ENCODE measurements at regions not wholly inside any gene's neighbourhood (a gene's known extent, or its start where the extent isn't known, plus 50 kb on each side); places are given as distances from the start of the nearest gene placed in this dataset.
A peak's percentile ranks its signal among the peaks of the same experiment; 100 is the strongest.

DNA sequence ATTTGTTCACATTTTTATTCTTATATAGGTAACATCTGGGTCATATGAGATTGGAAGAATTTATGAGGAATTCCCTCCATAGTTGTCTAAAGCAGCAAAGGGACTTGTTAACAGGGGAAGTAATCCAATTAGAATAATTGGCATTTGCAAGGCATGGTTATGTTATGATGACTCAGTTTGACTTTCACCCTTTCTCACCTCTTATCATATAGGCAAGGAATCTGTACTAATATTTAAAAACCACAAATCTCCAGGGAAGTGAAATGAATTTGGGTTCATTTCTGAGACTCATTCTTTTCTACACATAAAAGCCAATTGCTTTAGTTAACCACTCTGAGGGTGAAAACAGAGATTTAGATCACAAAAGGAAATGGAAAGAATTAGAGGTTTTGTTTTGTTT is 281.5 kb upstream of the DKK2 start:
- H2AFZ ChIP-seq (ENCODE audit: insufficient read depth, low read length, poor library complexity): no peak overlapping the region
- no peak overlapping the region for H4K12ac ChIP-seq (ENCODE audit: low read depth, low read length)
- no peak overlapping the region for H3K18ac ChIP-seq (ENCODE audit: low read length)
- no peak overlapping the region for H3K4me2 ChIP-seq (ENCODE audit: low read length)
- H3K4me3 ChIP-seq (ENCODE audit: low read depth, low read length): no peak overlapping the region
- no peak overlapping the region for H4K91ac ChIP-seq (ENCODE audit: low read depth, low read length)
- H3K4me1 ChIP-seq (ENCODE audit: control insufficient read depth in 1 of 2, insufficient read depth in 2 of 2, low read length in 2 of 2): no peaks in the 10 kb centered on the region
- no peak overlapping the region for H2BK5ac ChIP-seq (ENCODE audit: low read depth, low read length, poor library complexity)
- no peaks in the 10 kb centered on the region for H3K27me3 ChIP-seq (ENCODE audit: insufficient read depth, low read length)
- no peak overlapping the region for H3K27ac ChIP-seq (ENCODE audit: low read depth, low read length)
- H3K4ac ChIP-seq (ENCODE audit: low read depth, low read length): no peak overlapping the region
- H2BK120ac ChIP-seq (ENCODE audit: insufficient read depth, low read length, poor library complexity): no peak overlapping the region
- H2AK5ac ChIP-seq (ENCODE audit: low read length): no peak overlapping the region
- H4K8ac ChIP-seq (ENCODE audit: low read depth, low read length): no peak overlapping the region
- H3K9me3 ChIP-seq (ENCODE audit: insufficient read depth, low read depth, low read length): no peaks in the 10 kb centered on the region
- H3K79me1 ChIP-seq (ENCODE audit: low read length): no peaks in the 10 kb centered on the region
- no peak overlapping the region for H3K9ac ChIP-seq (ENCODE audit: low read length)
- DNase-seq: peak in 1 of 2 donors; percentile 83
- no peak overlapping the region for H3K23ac ChIP-seq (ENCODE audit: low read length)
- no peaks in the 10 kb centered on the region for H3K36me3 ChIP-seq (ENCODE audit: control insufficient read depth in 1 of 2, insufficient read depth in 2 of 2, low read length in 2 of 2)
- H2BK12ac ChIP-seq (ENCODE audit: low read length): no peak overlapping the region
- H3K79me2 ChIP-seq (ENCODE audit: control insufficient read depth, insufficient read depth, low read length, poor library complexity): no peaks in the 10 kb centered on the region
- H3K14ac ChIP-seq (ENCODE audit: low read length): no peak overlapping the region

GRCh38 chr4:107315584-107315983 is 279.5 kb upstream of the DKK2 start:
- no peak overlapping the region for H3K4me2 ChIP-seq (ENCODE audit: low read length)
- H3K36me3 ChIP-seq (ENCODE audit: control insufficient read depth in 1 of 2, insufficient read depth in 2 of 2, low read length in 2 of 2): no peaks in the 10 kb centered on the region
- no peak overlapping the region for H3K18ac ChIP-seq (ENCODE audit: low read length)
- no peak overlapping the region for H2BK5ac ChIP-seq (ENCODE audit: low read depth, low read length, poor library complexity)
- H2BK12ac ChIP-seq (ENCODE audit: low read length): no peak overlapping the region
- no peak for DNase-seq
- H3K4ac ChIP-seq (ENCODE audit: low read depth, low read length): no peak overlapping the region
- no peaks in the 10 kb centered on the region for H3K4me1 ChIP-seq (ENCODE audit: control insufficient read depth in 1 of 2, insufficient read depth in 2 of 2, low read length in 2 of 2)
- H2BK120ac ChIP-seq (ENCODE audit: insufficient read depth, low read length, poor library complexity): no peak overlapping the region
- H3K27me3 ChIP-seq (ENCODE audit: insufficient read depth, low read length): no peaks in the 10 kb centered on the region
- H3K79me2 ChIP-seq (ENCODE audit: control insufficient read depth, insufficient read depth, low read length, poor library complexity): no peaks in the 10 kb centered on the region
- H3K4me3 ChIP-seq (ENCODE audit: low read depth, low read length): no peak overlapping the region
- no peak overlapping the region for H3K27ac ChIP-seq (ENCODE audit: low read depth, low read length)
- no peak overlapping the region for H2AFZ ChIP-seq (ENCODE audit: insufficient read depth, low read length, poor library complexity)
- H3K79me1 ChIP-seq (ENCODE audit: low read length): no peaks in the 10 kb centered on the region
- no peak overlapping the region for H4K91ac ChIP-seq (ENCODE audit: low read depth, low read length)
- H4K12ac ChIP-seq (ENCODE audit: low read depth, low read length): no peak overlapping the region
- H3K9me3 ChIP-seq (ENCODE audit: insufficient read depth, low read depth, low read length): no peaks in the 10 kb centered on the region
- no peak overlapping the region for H4K8ac ChIP-seq (ENCODE audit: low read depth, low read length)
- no peak overlapping the region for H3K23ac ChIP-seq (ENCODE audit: low read length)
- H2AK5ac ChIP-seq (ENCODE audit: low read length): no peak overlapping the region
- H3K9ac ChIP-seq (ENCODE audit: low read length): no peak overlapping the region
- H3K14ac ChIP-seq (ENCODE audit: low read length): no peak overlapping the region

DNA sequence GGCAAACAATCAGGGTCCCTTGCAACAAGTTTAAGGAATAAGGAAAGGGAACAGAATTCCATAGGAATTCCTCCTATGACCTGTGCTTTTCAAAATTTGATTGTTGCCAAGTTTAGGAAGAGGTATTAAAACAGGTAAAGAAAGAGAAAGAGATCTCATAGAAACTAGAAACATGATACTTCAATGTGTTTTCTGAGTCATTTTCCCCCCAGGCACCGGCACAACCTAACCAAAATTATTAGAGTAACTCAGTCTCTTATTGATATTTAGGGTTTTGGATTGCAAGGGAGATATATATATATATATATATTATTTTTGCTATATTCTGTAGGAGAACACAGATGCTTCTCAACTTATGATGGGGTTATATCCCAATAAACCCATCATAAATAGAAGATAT is 278.0 kb upstream of the DKK2 start:
- peak in 1 of 2 donors; percentile 34 for DNase-seq
- WGBS (ENCODE audit: extremely low coverage, insufficient coverage, insufficient read length): no CpG with 5 or more reads among the region's 1 CpG
- H3K79me2 ChIP-seq (ENCODE audit: control insufficient read depth, insufficient read depth, low read length, poor library complexity): no peaks in the 10 kb centered on the region
- H4K91ac ChIP-seq (ENCODE audit: low read depth, low read length): no peak overlapping the region
- no peak overlapping the region for H2BK12ac ChIP-seq (ENCODE audit: low read length)
- no peaks in the 10 kb centered on the region for H3K9me3 ChIP-seq (ENCODE audit: insufficient read depth, low read depth, low read length)
- H2AK5ac ChIP-seq (ENCODE audit: low read length): no peak overlapping the region
- no peak overlapping the region for H4K12ac ChIP-seq (ENCODE audit: low read depth, low read length)
- H4K8ac ChIP-seq (ENCODE audit: low read depth, low read length): no peak overlapping the region
- no peaks in the 10 kb centered on the region for H3K79me1 ChIP-seq (ENCODE audit: low read length)
- no peak overlapping the region for H3K14ac ChIP-seq (ENCODE audit: low read length)
- H3K27ac ChIP-seq (ENCODE audit: low read depth, low read length): no peak overlapping the region
- H3K18ac ChIP-seq (ENCODE audit: low read length): no peak overlapping the region
- H3K23ac ChIP-seq (ENCODE audit: low read length): no peak overlapping the region
- H3K9ac ChIP-seq (ENCODE audit: low read length): no peak overlapping the region
- H3K36me3 ChIP-seq (ENCODE audit: control insufficient read depth in 1 of 2, insufficient read depth in 2 of 2, low read length in 2 of 2): no peaks in the 10 kb centered on the region
- H2BK120ac ChIP-seq (ENCODE audit: insufficient read depth, low read length, poor library complexity): no peak overlapping the region
- no peaks in the 10 kb centered on the region for H3K27me3 ChIP-seq (ENCODE audit: insufficient read depth, low read length)
- H3K4ac ChIP-seq (ENCODE audit: low read depth, low read length): no peak overlapping the region
- H3K4me2 ChIP-seq (ENCODE audit: low read length): no peak overlapping the region
- H2BK5ac ChIP-seq (ENCODE audit: low read depth, low read length, poor library complexity): no peak overlapping the region
- no peak overlapping the region for H2AFZ ChIP-seq (ENCODE audit: insufficient read depth, low read length, poor library complexity)
- no peak overlapping the region for H3K4me3 ChIP-seq (ENCODE audit: low read depth, low read length)
- H3K4me1 ChIP-seq (ENCODE audit: control insufficient read depth in 1 of 2, insufficient read depth in 2 of 2, low read length in 2 of 2): no peaks in the 10 kb centered on the region

DNA sequence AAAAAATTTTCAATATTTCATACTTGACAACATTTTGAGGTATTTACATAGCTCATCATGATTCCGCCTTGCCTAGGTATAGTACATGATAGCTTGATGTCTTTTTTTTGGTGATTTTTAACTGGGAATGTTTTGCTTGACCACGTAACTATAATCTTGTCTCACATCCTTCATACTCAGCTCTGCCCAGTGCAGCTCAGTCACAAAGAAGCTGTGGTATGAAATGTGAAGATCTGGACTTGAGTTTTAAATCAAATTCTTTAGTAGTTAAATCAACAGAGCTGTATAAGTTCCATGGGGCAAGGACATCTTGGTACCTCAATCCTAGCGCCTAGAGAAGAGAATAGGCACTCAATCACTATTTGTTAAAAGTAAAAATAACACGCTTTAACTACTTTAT is 276.3 kb upstream of the DKK2 start:
- Histone ChIP-seq H3K79me2 (ENCODE audit: control insufficient read depth, insufficient read depth, low read length, poor library complexity) (no peaks in the 10 kb centered on the region), H2BK120ac (ENCODE audit: insufficient read depth, low read length, poor library complexity) (no peak overlapping the region), H3K9me3 (ENCODE audit: insufficient read depth, low read depth, low read length) (no peaks in the 10 kb centered on the region), H3K14ac (ENCODE audit: low read length) (no peak overlapping the region), H3K27ac (ENCODE audit: low read depth, low read length) (no peak overlapping the region), H4K12ac (ENCODE audit: low read depth, low read length) (no peak overlapping the region), H3K4me2 (ENCODE audit: low read length) (no peak overlapping the region), H3K4me3 (ENCODE audit: low read depth, low read length) (no peak overlapping the region), H2BK5ac (ENCODE audit: low read depth, low read length, poor library complexity) (no peak overlapping the region), H2BK12ac (ENCODE audit: low read length) (no peak overlapping the region), H3K4ac (ENCODE audit: low read depth, low read length) (no peak overlapping the region), H3K36me3 (ENCODE audit: control insufficient read depth in 1 of 2, insufficient read depth in 2 of 2, low read length in 2 of 2) (no peaks in the 10 kb centered on the region), H3K9ac (ENCODE audit: low read length) (no peak overlapping the region), H3K18ac (ENCODE audit: low read length) (no peak overlapping the region), H3K79me1 (ENCODE audit: low read length) (no peaks in the 10 kb centered on the region), H4K91ac (ENCODE audit: low read depth, low read length) (no peak overlapping the region), H3K23ac (ENCODE audit: low read length) (no peak overlapping the region), H2AFZ (ENCODE audit: insufficient read depth, low read length, poor library complexity) (no peak overlapping the region), H3K27me3 (ENCODE audit: insufficient read depth, low read length) (no peaks in the 10 kb centered on the region), H4K8ac (ENCODE audit: low read depth, low read length) (no peak overlapping the region), H2AK5ac (ENCODE audit: low read length) (no peak overlapping the region), H3K4me1 (ENCODE audit: control insufficient read depth in 1 of 2, insufficient read depth in 2 of 2, low read length in 2 of 2) (no peaks in the 10 kb centered on the region)
- DNase-seq: peak in 1 of 2 donors; percentile 19
- WGBS (ENCODE audit: extremely low coverage, insufficient coverage, insufficient read length): no CpG with 5 or more reads among the region's 4 CpGs
